ENCODE measurements at regions not wholly inside any gene's neighbourhood (a gene's known extent, or its start where the extent isn't known, plus 50 kb on each side); places are given as distances from the start of the nearest gene placed in this dataset.

DNA sequence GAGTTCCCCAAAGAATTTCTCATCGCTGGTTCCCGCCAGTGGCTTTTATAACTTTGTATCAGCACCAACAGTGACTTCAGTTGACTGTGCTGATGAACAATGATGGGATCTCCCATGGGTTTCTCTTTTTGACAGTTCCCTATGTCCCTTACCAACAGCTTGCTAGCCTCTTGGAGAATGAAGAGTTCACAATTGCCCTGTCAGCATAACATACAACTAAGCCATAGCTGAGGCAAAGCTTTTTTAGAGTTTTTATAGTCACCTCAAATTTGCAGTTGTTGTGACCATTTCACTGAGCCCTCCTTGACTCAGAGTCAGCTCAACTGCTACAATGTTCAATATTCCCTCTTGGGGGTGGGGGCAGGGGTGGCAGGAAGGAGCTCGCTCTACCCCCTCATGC lies 179.8 kb downstream of the TFEC start:
- TF ChIP-seq, protein P1, sequence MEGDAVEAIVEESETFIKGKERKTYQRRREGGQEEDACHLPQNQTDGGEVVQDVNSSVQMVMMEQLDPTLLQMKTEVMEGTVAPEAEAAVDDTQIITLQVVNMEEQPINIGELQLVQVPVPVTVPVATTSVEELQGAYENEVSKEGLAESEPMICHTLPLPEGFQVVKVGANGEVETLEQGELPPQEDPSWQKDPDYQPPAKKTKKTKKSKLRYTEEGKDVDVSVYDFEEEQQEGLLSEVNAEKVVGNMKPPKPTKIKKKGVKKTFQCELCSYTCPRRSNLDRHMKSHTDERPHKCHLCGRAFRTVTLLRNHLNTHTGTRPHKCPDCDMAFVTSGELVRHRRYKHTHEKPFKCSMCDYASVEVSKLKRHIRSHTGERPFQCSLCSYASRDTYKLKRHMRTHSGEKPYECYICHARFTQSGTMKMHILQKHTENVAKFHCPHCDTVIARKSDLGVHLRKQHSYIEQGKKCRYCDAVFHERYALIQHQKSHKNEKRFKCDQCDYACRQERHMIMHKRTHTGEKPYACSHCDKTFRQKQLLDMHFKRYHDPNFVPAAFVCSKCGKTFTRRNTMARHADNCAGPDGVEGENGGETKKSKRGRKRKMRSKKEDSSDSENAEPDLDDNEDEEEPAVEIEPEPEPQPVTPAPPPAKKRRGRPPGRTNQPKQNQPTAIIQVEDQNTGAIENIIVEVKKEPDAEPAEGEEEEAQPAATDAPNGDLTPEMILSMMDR (IDR thresholded peaks at IDR 0.05 in 2 of 3, conservative IDR thresholded peaks at IDR 0.05 in 1 of 3; ENCODE audit: control insufficient read depth in 2 of 3, extremely low read depth in 1 of 3, insufficient read depth in 1 of 3, low read depth in 3 of 3, low read length in 3 of 3): no peak
- no peak for TF ChIP-seq POLR2A (IDR thresholded peaks at IDR 0.05; ENCODE audit: low read depth, low read length)
- no peak for TF ChIP-seq EP300 (IDR thresholded peaks at IDR 0.05; ENCODE audit: borderline replicate concordance in 1 of 2, control insufficient read depth in 1 of 2, low read depth in 2 of 2, low read length in 2 of 2)
- TF ChIP-seq POLR2AphosphoS5 (IDR thresholded peaks at IDR 0.05; ENCODE audit: low read length): no peak
- TF ChIP-seq YBX1 (IDR thresholded peaks at IDR 0.05): no peak
- no peak for TF ChIP-seq USF1 (IDR thresholded peaks at IDR 0.05; ENCODE audit: borderline replicate concordance, extremely low read length, insufficient read depth, low read depth, low read length)
- TF ChIP-seq, protein P2, sequence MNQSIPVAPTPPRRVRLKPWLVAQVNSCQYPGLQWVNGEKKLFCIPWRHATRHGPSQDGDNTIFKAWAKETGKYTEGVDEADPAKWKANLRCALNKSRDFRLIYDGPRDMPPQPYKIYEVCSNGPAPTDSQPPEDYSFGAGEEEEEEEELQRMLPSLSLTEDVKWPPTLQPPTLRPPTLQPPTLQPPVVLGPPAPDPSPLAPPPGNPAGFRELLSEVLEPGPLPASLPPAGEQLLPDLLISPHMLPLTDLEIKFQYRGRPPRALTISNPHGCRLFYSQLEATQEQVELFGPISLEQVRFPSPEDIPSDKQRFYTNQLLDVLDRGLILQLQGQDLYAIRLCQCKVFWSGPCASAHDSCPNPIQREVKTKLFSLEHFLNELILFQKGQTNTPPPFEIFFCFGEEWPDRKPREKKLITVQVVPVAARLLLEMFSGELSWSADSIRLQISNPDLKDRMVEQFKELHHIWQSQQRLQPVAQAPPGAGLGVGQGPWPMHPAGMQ (IDR thresholded peaks at IDR 0.05; ENCODE audit: borderline replicate concordance): no peak
- TF ChIP-seq JUNB (IDR thresholded peaks at IDR 0.05): no peak
- no peak for TF ChIP-seq RAD21 (IDR thresholded peaks at IDR 0.05; ENCODE audit: insufficient read depth, low read depth, low read length)
- TF ChIP-seq ELK1 (IDR thresholded peaks at IDR 0.05; ENCODE audit: low read depth, low read length): no peak
